ENCODE measurements at regions not wholly inside any gene's neighbourhood (a gene's known extent, or its start where the extent isn't known, plus 50 kb on each side); places are given as distances from the start of the nearest gene placed in this dataset.

- ATAC-seq (no peak), DNase-seq (ENCODE audit: extremely low read depth in 1 of 4, low spot score in 3 of 4) (no peak), FAIRE-seq (no peak)
- no peaks in the 10 kb centered on the region for H3K9me1 ChIP-seq (ENCODE audit: control insufficient read depth, insufficient read depth, low read length)
- H3K4me2 ChIP-seq (ENCODE audit: insufficient read depth, low read length): no peak overlapping the region
- H4K20me1 ChIP-seq (replicated peaks; ENCODE audit: control insufficient read depth, insufficient read depth, low read length): no peaks in the 10 kb centered on the region
- no peaks in the 10 kb centered on the region for H3K79me2 ChIP-seq (ENCODE audit: control insufficient read depth, insufficient read depth, low read length)
- no TSS peak for BruUV-seq (replicated peaks)
- 0% methylated on average over 4 of the region's 4 CpGs for WGBS (ENCODE audit: insufficient coverage, low coverage, missing lambda C conversion rate)
- H3K9ac ChIP-seq (ENCODE audit: insufficient read depth in 1 of 2, low read depth in 2 of 2, low read length in 2 of 2): no peak overlapping the region
- in situ Hi-C loops (cut with MboI) (no loop called here), intact Hi-C loops (cut with micrococcal nuclease) (no loop called here)
- no peak overlapping the region for H3K27ac ChIP-seq (ENCODE audit: extremely low read depth, low read depth, low read length)
- no peaks in the 10 kb centered on the region for H3K4me1 ChIP-seq (replicated peaks in 1 of 2; ENCODE audit: control insufficient read depth in 2 of 2, insufficient read depth in 2 of 2, low read length in 2 of 2)
- H3K4me3 ChIP-seq: no peak overlapping the region
- POLR2A ChIA-PET: no interaction called here
- CTCF ChIA-PET (ENCODE audit: low intra/inter-chr PET ratio): no interaction called here
- no peak overlapping the region for H2AFZ ChIP-seq (ENCODE audit: low read depth, low read length)
- no peaks in the 10 kb centered on the region for H3K27me3 ChIP-seq (ENCODE audit: control insufficient read depth in 2 of 2, insufficient read depth in 2 of 2, low read length in 2 of 2)
- H3K36me3 ChIP-seq (ENCODE audit: control insufficient read depth, insufficient read depth, low read length): no peaks in the 10 kb centered on the region
- no peaks in the 10 kb centered on the region; the same call in 1 of the 2 replicates for H3K9me3 ChIP-seq (replicated peaks; ENCODE audit: control insufficient read depth, insufficient read depth, low read depth, low read length)
- TF ChIP-seq MCM2 (IDR thresholded peaks at IDR 0.05; ENCODE audit: low read depth) (no peak), SMARCC2 (IDR thresholded peaks at IDR 0.05; ENCODE audit: low read depth) (no peak), CTCFL (IDR thresholded peaks at IDR 0.05; ENCODE audit: borderline replicate concordance, insufficient read depth, low read depth, low read length, poor library complexity, severe bottlenecking) (no peak), ELK1 (CRISPR knock-in tag; IDR thresholded peaks at IDR 0.05) (no peak), AFF1 (IDR thresholded peaks at IDR 0.05; ENCODE audit: low read depth in 1 of 2, partially characterized antibody in 2 of 2) (no peak), ZNF518B (CRISPR knock-in tag; IDR thresholded peaks at IDR 0.05) (no peak), RBFOX2 (IDR thresholded peaks at IDR 0.05; ENCODE audit: low read depth, low read length) (no peak), E2F5 (CRISPR knock-in tag; IDR thresholded peaks at IDR 0.05) (no peak)
Observed at GRCh38 chr21:28283641-28284490, 708.8 kb downstream of the LTN1 start.
